Activated naive CD8-positive, alpha-beta T cell treated with anti-CD3 and anti-CD28 coated beads, Interleukin-2, amount 50 U/mL, for 24 hours (primary cell): ENCODE measurements at regions not wholly inside any gene's neighbourhood (a gene's known extent, or its start where the extent isn't known, plus 50 kb on each side); places are given as distances from the start of the nearest gene placed in this dataset.
A peak's percentile ranks its signal among the peaks of the same experiment; 100 is the strongest.
"Not testable (repeated sequence)": the region's sequence is repeated elsewhere in the genome, so short reads cannot be mapped to it uniquely, and the experiment has no call there.

Source experiments
- ATAC-seq: fragments of 150-1000 bp; cut with Tn5 transposase; one replicate; pipeline ENCODE4 v1.10.0; 2021
- DNase-seq: peaks from one replicate; pipeline ENCODE4 v3.0.0; 2021
- H3K27ac Mint-ChIP-seq: one replicate; pipeline ENCODE4 v1.8.0; 2021; ENCODE audit warnings: mild to moderate bottlenecking, mixed read lengths
- H3K27me3 Mint-ChIP-seq: one replicate; pipeline ENCODE4 v1.8.0; 2021; ENCODE audit warnings: mixed read lengths
- H3K36me3 Mint-ChIP-seq: one replicate; pipeline ENCODE4 v1.8.0; 2021; ENCODE audit warnings: low read depth, mixed read lengths
- H3K4me1 Mint-ChIP-seq: one replicate; pipeline ENCODE4 v1.8.0; 2021; ENCODE audit warnings: mixed read lengths
- H3K4me3 Mint-ChIP-seq: one replicate; pipeline ENCODE4 v1.8.0; 2021; ENCODE audit warnings: mild to moderate bottlenecking, moderate library complexity, mixed read lengths
- H3K9me3 Mint-ChIP-seq: one replicate; pipeline ENCODE4 v1.8.0; 2021; ENCODE audit warnings: mixed read lengths

GRCh38 chr12:39699079-39699478 is 79.5 kb upstream of the ABCD2 start:
- H3K36me3 Mint-ChIP-seq, H3K27me3 Mint-ChIP-seq, H3K4me1 Mint-ChIP-seq, H3K4me3 Mint-ChIP-seq, H3K27ac Mint-ChIP-seq, DNase-seq, ATAC-seq: not testable (repeated sequence)
- H3K9me3 Mint-ChIP-seq = peaks cover 15% of the 10 kb centered on the region

GRCh38 chr12:39697108-39697507 is 77.5 kb upstream of the ABCD2 start:
- Mint-ChIP-seq H3K4me3 (no peak overlapping the region), H3K27ac (no peak overlapping the region), H3K36me3 (no peaks in the 10 kb centered on the region), H3K27me3 (peaks cover 2% of the 10 kb centered on the region), H3K9me3 (peaks cover 15% of the 10 kb centered on the region), H3K4me1 (no peaks in the 10 kb centered on the region)
- ATAC-seq (no peak), DNase-seq (no peak)

DNA sequence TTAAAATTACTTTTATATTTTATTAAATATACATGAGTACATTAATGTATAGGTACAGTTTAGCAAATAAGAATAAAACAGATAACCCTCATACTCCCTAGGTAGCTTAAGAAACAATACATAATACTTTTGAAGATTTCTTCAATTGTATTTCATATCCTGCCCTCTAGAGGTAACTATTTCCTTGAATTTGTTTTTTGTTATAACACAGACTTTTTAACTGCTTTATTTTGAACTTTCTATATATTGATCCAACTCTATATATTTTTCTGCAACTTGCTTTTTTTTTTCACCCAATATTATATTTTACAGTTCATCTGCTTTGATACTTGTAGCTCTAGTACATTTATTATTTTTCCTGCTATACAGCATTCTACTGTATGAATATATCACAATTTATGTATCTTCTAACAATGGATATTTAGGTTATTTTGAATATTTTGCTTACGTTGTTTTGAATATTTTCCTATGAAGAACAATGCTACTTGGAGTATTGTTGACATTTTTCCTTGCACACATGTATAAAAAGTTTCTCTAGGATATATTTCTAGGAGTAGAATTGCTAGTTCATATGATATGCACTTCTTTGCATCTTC is 72.8 kb upstream of the ABCD2 start:
- ATAC-seq = no peak
- H3K27me3 Mint-ChIP-seq = peaks cover 2% of the 10 kb centered on the region
- DNase-seq = no peak

DNA sequence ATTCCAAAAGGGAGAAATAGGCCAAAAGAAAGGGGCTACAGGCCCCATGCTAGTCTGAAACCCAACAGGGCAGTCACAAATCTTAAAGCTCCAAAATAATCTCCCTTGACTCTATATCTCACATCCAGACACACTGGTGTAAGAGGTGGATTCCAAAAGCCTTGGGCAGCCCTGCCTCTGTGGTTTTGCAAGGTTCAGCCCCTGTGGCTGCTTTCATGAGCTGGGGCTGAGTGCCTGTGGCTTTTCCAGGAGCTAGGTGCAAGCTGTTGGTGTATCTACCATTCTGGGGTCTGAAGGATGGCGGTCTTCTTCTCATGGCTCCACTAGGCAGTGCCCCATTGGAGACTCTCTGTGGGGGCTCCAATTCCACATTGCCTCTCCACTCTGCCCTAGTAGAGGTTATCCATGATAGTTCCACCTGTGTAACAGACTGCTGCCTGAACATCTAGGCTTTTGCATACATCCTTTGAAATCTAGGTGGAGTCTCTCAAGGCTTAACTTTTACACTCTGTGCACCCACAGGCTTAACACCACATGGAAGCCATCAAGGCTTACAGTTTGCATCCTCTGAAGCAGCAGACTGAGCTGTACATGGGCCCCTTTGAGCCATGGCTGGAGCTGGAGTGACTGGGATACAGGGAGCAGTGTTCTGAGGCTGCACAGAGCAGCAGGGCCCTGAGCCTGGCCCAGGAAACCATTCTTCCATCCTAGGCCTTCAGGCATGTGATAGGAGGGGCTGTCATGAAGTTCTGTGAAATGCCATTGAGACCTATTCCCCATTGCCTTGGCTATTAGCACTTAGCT is 66.5 kb upstream of the ABCD2 start:
- Mint-ChIP-seq H3K4me1 (peaks cover 30% of the 10 kb centered on the region), H3K36me3 (no peaks in the 10 kb centered on the region), H3K27me3 (no peaks in the 10 kb centered on the region), H3K27ac (no peak overlapping the region), H3K4me3 (no peak overlapping the region), H3K9me3 (no peaks in the 10 kb centered on the region)
- ATAC-seq = no peak
- no peak for DNase-seq

More for the DNA sequence above, 72.8 kb upstream of the ABCD2 start:
- Mint-ChIP-seq H3K4me1 (no peaks in the 10 kb centered on the region), H3K4me3 (no peak overlapping the region), H3K9me3 (peaks cover 7% of the 10 kb centered on the region), H3K36me3 (no peaks in the 10 kb centered on the region), H3K27ac (no peak overlapping the region)

DNA sequence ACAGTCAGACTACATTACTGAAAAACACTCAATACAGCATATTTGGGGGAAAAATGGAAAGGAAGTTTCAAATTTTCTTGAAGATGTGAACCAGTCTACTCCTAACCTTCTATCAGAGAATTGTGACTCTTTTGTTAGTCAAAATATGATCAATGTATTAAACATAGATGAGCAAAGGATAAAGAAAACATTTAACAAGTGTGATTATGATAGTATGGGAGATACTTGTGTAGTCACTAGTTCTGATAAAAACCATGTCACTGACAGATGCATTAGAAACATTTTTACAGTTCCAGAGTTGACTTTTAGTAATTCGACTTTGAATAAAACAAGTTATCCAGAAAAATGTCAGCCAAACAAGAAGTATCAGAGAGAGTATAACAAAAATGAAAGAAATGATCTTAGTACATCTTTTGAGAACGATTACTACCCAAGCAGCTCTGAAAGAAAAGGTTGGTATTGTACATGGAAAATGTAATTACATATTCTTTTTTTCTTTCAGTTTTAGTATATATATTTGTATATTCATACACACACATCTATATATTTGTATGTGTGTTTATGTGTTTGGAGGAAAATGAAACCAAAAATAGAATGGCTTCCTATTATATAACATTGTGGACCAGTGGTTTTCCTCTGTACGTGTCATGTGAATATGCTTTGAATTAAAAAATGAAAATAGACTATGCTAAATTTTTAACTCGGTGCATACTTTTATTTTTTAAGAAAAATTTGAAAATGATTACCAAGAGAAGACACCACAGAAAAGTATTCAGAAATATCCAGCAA is 63.3 kb upstream of the ABCD2 start:
- peak overlapping the region; percentile 43 for H3K27ac Mint-ChIP-seq
- peak overlapping the region; percentile 75 for H3K4me3 Mint-ChIP-seq
- H3K27me3 Mint-ChIP-seq = no peaks in the 10 kb centered on the region
- H3K36me3 Mint-ChIP-seq = peaks cover 2% of the 10 kb centered on the region
- peaks cover 30% of the 10 kb centered on the region for H3K4me1 Mint-ChIP-seq
- DNase-seq = no peak
- peaks cover 22% of the 10 kb centered on the region for H3K9me3 Mint-ChIP-seq
- ATAC-seq = no peak

GRCh38 chr12:39675263-39675662 is 55.7 kb upstream of the ABCD2 start:
- DNase-seq = no peak
- Mint-ChIP-seq H3K27me3 (no peaks in the 10 kb centered on the region), H3K4me1 (peaks cover 12% of the 10 kb centered on the region), H3K9me3 (peaks cover 62% of the 10 kb centered on the region), H3K27ac (no peak overlapping the region), H3K4me3 (no peak overlapping the region), H3K36me3 (peaks cover 14% of the 10 kb centered on the region)
- ATAC-seq = no peak

DNA sequence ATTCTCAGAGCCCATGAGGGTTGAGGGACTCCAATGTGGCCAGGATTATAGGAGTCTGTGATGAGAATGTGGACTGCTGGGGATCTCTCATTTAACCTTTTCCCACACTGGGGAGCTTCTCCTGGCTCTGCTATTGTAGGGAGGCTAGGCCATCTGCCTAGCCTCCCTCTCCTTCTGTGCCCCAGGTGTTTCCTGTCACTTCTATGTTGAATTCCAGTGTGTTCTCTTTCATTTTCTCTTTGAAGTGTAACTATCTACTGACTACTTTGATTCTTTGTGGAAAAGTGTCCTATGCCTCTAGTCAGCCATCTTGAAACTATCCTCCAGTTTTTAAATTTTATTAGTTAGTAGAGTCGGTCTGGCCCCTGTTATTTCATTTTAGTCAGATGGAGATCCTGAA is 53.4 kb upstream of the ABCD2 start:
- H3K27ac Mint-ChIP-seq = no peak overlapping the region
- peaks cover 23% of the 10 kb centered on the region for H3K4me1 Mint-ChIP-seq
- peaks cover 53% of the 10 kb centered on the region for H3K9me3 Mint-ChIP-seq
- H3K27me3 Mint-ChIP-seq = no peaks in the 10 kb centered on the region
- no peak overlapping the region for H3K4me3 Mint-ChIP-seq
- DNase-seq = no peak
- H3K36me3 Mint-ChIP-seq = peaks cover 18% of the 10 kb centered on the region
- ATAC-seq = no peak

DNA sequence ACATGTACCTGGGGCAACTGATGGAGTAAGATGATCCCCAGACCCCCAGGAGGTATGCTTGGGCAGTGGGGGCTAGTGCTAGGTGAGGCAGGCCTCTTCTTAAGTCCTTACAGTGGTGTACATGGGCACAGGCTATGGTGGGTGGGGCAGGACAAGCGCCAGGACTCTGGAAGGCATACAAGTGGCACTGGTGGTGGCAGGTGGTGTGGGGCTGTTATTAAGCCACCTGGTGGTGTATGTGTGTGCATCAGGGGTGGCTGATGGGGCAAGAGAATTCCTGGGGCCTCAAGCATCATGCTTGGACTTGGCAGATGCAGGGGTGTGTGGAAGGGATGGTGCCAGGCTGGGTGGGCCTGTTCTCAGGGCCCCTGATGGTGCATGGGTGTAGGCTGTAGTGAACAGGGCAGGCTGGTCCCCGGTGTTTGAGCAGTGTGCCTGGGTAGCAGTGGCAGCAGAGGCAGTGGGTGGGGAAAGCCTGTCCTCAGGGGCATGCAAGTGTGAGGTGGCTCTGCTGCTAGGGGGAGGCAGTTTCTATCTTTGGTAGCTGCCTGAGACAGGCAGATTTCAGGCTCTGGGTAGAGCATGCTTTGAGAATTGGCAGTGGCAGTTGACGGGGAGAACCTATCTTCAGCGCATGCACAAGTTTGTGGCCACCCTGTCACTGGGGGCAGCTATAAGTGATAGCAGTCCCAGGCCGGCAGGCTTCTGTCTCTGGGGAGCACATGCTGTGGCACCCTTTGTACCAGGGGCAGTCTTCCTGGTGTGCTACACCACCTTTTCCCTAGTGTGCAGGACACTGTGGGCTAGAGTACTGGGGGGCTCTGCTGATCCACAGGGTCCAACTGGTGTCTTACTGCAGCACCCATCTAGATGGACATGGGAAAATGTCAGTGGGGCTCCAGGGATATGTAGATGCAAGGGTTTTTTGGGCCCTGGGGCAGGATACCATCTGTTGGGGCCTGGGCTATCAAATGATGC is 52.6 kb upstream of the ABCD2 start:
- no peak overlapping the region for H3K27ac Mint-ChIP-seq
- H3K36me3 Mint-ChIP-seq = peaks cover 22% of the 10 kb centered on the region
- no peak overlapping the region for H3K4me3 Mint-ChIP-seq
- DNase-seq = no peak
- no peaks in the 10 kb centered on the region for H3K27me3 Mint-ChIP-seq
- peak; percentile 28 for ATAC-seq
- H3K9me3 Mint-ChIP-seq = peaks cover 49% of the 10 kb centered on the region
- peaks cover 23% of the 10 kb centered on the region for H3K4me1 Mint-ChIP-seq

DNA sequence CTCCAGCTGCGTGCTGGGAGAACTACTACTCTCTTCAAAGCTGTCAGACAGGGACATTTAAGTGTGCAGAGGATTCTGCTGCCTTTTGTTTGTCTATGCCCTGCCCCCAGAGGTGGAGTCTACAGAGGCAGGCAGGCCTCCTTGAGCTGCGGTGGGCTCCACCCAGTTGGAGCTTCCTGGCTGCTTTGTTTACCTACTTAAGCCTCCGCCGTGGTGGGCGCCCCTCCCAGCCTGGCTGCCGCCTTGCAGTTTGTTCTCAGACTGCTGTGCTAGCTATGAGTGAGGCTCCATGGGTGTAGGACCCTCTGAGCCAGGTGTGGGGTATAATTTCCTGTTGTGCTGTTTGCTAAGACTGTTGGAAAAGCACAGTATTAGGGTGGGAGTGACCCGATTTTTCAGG is 49.9 kb upstream of the ABCD2 start:
- ATAC-seq, H3K27ac Mint-ChIP-seq, DNase-seq, H3K4me3 Mint-ChIP-seq, H3K27me3 Mint-ChIP-seq: not testable (repeated sequence)
- Mint-ChIP-seq H3K36me3 (peaks cover 22% of the 10 kb centered on the region), H3K4me1 (peaks cover 17% of the 10 kb centered on the region), H3K9me3 (peaks cover 39% of the 10 kb centered on the region)
